Stimulated activated CD4-positive, alpha-beta T cell treated with anti-CD3 and anti-CD28 coated beads, TNF-alpha, amount 100 ng/mL, for 24 hours (primary cell): ENCODE measurements at regions not wholly inside any gene's neighbourhood (a gene's known extent, or its start where the extent isn't known, plus 50 kb on each side); places are given as distances from the start of the nearest gene placed in this dataset.
"Not testable (repeated sequence)": the region's sequence is repeated elsewhere in the genome, so short reads cannot be mapped to it uniquely, and the experiment has no call there.

Experiments
- DNase-seq, 3 experiments: peaks; one replicate each; pipeline ENCODE4 v3.0.0-alpha.2; 2020; ENCODE audit warnings: low read depth in 3 of 3

DNA sequence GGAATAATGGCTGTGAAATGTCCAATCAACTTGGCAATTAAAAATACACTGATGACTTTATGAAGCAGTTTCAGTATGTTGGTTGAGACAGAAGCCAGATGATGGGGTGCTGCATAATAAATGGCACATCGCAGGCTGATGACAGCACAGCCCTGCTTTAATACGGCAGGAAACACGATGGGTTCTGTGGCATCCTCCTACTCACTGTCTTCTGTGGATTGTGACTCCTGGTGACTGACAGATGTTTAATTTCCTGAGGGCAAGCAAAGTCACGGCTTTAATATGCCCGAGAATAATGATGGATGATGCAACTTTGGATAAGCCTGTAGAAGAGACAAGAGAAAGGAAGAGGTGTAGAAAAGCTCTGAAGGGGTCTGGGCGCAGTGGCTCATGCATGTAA is 295.4 kb downstream of the TRIML1 start:
- DNase-seq: no peak

- DNase-seq: no peak
Observed at GRCh38 chr4:188435381-188435780, 296.1 kb downstream of the TRIML1 start.

- no peak for DNase-seq
Observed at GRCh38 chr4:188437535-188437934, 298.3 kb downstream of the TRIML1 start.

DNA sequence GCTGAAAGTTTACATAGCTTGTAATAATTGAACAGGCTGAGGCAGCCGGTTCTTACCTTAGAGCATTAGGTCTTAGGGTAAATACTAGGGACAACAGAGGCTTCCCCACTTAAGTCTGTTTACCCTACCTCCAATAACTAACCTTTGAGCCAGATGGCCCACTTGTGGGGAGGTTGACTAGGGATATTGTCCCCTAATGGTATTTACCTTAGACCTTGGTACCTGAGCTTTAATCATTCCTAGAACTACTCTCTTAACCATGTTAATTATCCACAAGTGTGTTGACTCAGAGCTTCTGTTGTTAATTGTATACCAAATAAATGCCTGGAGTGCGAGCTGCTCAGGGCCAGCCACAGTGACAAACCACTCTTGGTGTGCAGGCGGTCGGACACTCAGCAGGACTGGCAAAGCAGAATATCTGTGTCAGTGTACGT is 299.2 kb downstream of the TRIML1 start:
- not testable (repeated sequence) for DNase-seq

DNA sequence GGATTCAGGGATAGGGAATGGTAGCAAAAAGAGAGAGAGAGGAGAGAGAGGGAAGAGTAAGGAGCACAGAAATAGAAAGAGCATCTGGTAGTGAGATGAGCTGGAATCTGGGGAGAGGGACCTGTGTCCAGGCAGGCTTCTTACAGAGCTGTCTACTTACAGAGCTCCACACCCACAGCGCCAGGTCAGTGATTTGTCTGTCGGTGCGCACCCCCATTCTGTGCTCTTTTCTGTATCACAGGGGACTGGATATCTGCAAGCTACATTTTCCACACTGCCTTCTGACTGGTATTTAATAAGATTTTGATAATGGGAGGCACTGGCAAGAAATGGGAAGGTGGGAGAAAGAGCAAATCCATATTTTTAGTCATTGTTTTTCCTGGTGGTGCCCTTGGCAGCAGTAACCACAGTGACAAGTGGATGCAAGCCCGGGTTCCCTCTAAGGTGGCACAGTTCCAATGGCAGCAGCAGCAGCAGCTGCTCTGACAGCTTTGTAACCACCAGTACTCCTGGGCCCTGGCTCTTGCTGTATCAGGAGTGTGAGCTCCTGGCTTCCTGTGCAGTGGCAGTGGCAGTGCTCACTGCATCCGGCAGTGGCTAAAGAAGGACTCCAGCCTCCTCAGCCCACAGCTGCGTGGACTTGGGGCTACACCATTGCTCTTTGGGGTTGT is 300.5 kb downstream of the TRIML1 start:
- no peak for DNase-seq

- DNase-seq: no peak
Observed at GRCh38 chr4:188444500-188444899, 305.3 kb downstream of the TRIML1 start.

GRCh38 chr4:188448996-188449395 is 309.8 kb downstream of the TRIML1 start:
- not testable (repeated sequence) for DNase-seq

- no peak for DNase-seq
Observed at GRCh38 chr4:188450571-188450970, 311.3 kb downstream of the TRIML1 start.

GRCh38 chr4:188452097-188452496 is 312.9 kb downstream of the TRIML1 start:
- no peak for DNase-seq

GRCh38 chr4:188454575-188454974 is 315.3 kb downstream of the TRIML1 start:
- DNase-seq: no peak

DNA sequence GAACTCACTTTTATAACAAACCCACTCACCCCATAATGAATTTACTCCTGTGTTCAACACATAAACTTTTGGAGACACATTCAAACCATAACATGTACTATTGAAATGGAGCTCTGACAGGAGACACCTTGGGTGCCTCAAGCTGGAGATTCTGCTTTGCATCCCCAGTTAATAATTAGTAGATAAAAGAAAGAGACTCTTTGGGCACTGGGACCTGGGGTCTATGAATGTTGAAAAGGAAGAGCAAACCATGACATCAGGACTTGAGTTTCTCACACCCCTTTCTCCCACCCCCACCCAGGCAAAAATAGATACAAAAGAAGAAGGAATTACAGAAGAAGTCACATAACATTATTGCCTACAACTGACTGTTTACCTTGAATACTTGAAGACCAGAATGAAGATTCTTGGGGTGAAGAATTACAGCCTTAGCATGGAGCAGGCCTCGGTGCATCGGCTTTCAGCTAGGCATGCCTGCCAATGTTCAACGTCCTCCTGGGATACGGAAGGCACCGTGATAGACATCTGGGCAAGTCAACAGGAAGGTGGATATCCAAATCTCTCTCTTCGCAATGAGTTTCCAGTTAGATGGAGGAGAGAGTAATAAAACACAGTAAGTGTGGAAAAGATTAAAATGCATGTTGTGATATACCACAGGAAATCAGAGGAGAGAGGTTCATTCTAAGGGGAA is 316.0 kb downstream of the TRIML1 start:
- DNase-seq: no peak

DNA sequence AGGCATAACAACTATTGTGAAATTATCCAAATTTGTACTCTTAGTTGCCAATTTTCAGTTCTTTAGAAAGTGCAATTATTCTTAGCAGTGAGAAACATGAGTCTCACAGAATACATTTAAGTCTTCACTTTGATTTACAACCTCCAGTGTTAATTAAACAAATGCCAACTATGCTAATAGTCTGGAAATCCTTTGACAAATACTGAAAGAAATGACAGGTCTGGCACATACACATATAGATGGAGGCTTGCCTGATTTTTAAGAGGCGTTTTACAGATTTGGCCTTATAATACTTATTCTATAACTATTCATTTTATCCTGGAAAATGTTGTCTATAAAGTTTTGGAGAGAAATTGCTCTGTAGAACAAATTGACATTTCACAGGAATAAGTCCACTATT is 320.1 kb downstream of the TRIML1 start:
- no peak for DNase-seq

GRCh38 chr4:188463909-188464308 is 324.7 kb downstream of the TRIML1 start:
- no peak for DNase-seq

DNA sequence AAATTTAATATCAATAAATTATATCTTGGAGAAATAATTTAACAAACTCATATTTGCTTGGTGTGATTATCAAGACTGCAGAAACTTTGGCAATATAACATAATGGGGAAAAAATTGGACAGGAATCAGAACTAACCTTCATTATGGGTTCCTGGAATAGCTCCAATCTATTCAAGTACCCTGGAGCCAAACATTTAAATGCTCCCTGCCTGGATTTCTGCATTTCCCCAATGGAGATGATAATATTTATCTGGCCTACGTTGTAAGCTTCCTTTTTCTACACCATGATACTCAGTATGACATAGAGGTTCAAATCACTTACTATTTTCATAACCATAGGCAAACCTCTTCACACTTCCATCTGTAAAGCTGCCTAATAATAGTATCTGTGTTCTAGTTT is 326.8 kb downstream of the TRIML1 start:
- DNase-seq: no peak

- no peak for DNase-seq
Observed at GRCh38 chr4:188484256-188484655, 345.0 kb downstream of the TRIML1 start.

GRCh38 chr4:188485906-188486305 is 346.7 kb downstream of the TRIML1 start:
- no peak for DNase-seq

GRCh38 chr4:188492886-188493285 is 353.6 kb downstream of the TRIML1 start:
- no peak for DNase-seq

- DNase-seq: no peak
Observed at GRCh38 chr4:188495169-188495568, 355.9 kb downstream of the TRIML1 start.

GRCh38 chr4:188511431-188511830 is 372.2 kb downstream of the TRIML1 start:
- DNase-seq: no peak

- DNase-seq: no peak
Observed at GRCh38 chr4:188532751-188533150, 393.5 kb downstream of the TRIML1 start.

DNA sequence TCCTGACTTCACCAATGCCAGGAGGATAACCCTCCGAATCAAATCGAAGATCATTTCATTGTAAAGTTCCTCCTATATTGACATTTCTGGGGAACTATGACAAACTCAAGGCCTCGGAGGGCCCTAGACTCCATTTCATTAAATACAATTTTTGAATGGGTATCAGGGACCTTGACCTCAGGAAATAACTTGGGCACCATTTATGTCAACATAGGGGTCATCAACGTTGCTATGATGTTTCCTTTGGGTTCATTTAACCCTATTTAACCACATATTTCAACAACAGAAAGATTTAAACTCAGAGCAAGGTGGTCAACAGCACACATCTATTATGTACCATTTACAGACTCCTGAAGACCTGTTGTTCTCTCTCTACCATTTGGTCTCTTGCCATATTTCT is 395.1 kb downstream of the TRIML1 start:
- DNase-seq: no peak

- DNase-seq: no peak
Observed at GRCh38 chr4:188534917-188535316, 395.7 kb downstream of the TRIML1 start.

DNA sequence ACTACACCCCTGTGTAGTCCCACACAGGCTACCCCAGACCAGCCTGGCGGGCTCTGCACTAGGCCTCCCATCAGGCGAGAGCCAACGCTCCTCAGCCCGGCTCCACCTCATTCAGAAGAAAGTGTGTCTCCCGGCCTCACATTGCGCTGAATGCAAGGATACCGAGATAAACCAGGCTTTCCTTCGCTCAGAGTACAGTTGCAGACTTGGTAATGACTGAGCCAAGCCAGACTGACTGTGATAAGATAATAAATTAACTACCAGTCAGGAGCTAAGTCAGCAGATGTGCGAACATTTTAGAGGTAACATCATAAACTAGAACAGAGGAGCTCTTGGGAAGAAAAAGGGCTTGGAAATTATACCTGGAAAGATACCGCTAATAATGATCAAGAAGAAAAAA is 397.6 kb downstream of the TRIML1 start:
- DNase-seq: no peak

GRCh38 chr4:188550296-188550695 is 411.1 kb downstream of the TRIML1 start:
- DNase-seq: no peak
